Non-pigmented ciliary epithelial cell (primary cell): ENCODE measurements at regions not wholly inside any gene's neighbourhood (a gene's known extent, or its start where the extent isn't known, plus 50 kb on each side); places are given as distances from the start of the nearest gene placed in this dataset.
"Not testable (repeated sequence)": the region's sequence is repeated elsewhere in the genome, so short reads cannot be mapped to it uniquely, and the experiment has no call there.

Source experiments
- DNase-seq: peaks from one replicate; pipeline ENCODE4 v3.0.0-alpha.2; 2010; ENCODE audit warnings: low read depth

GRCh38 chr1:119253366-119253765 is 112.9 kb upstream of the WARS2 start:
- DNase-seq: peak; percentile 3

GRCh38 chr1:119254067-119254720 is 113.7 kb upstream of the WARS2 start:
- DNase-seq: no peak

- DNase-seq: not testable (repeated sequence)
Observed at GRCh38 chr1:119256089-119256488, 112.5 kb upstream of the HAO2 start.

GRCh38 chr1:119260506-119260905 is 108.1 kb upstream of the HAO2 start:
- DNase-seq: no peak

GRCh38 chr1:119266386-119266785 is 102.2 kb upstream of the HAO2 start:
- DNase-seq: no peak

- DNase-seq: no peak
Observed at GRCh38 chr1:119266858-119267257, 101.7 kb upstream of the HAO2 start.

GRCh38 chr1:119267288-119267687 is 101.3 kb upstream of the HAO2 start:
- DNase-seq: not testable (repeated sequence)

GRCh38 chr1:119268879-119269278 is 99.7 kb upstream of the HAO2 start:
- DNase-seq: no peak

- DNase-seq: peak; percentile 28
Observed at GRCh38 chr1:119275145-119276134, 93.1 kb upstream of the HAO2 start.

- DNase-seq: no peak
Observed at GRCh38 chr1:119276558-119276957, 92.0 kb upstream of the HAO2 start.

GRCh38 chr1:119279456-119280381 is 88.9 kb upstream of the HAO2 start:
- peak; percentile 85 for DNase-seq

GRCh38 chr1:119285482-119285881 is 83.1 kb upstream of the HAO2 start:
- peak; percentile 70 for DNase-seq

GRCh38 chr1:119286587-119287181 is 81.9 kb upstream of the HAO2 start:
- no peak for DNase-seq

- peak; percentile 42 for DNase-seq
Observed at GRCh38 chr1:119288751-119289150, 79.8 kb upstream of the HAO2 start.

GRCh38 chr1:119290297-119290696 is 78.3 kb upstream of the HAO2 start:
- DNase-seq: no peak

GRCh38 chr1:119291611-119292206 is 76.9 kb upstream of the HAO2 start:
- DNase-seq: no peak

- DNase-seq: no peak
Observed at GRCh38 chr1:119293797-119294196, 74.8 kb upstream of the HAO2 start.

GRCh38 chr1:119294199-119294598 is 74.4 kb upstream of the HAO2 start:
- DNase-seq: no peak

- DNase-seq: no peak
Observed at GRCh38 chr1:119294722-119295121, 73.9 kb upstream of the HAO2 start.

- peak; percentile 27 for DNase-seq
Observed at GRCh38 chr1:119298687-119299303, 69.8 kb upstream of the HAO2 start.

GRCh38 chr1:119302011-119302410 is 66.6 kb upstream of the HAO2 start:
- no peak for DNase-seq
